GM21381 (cell line): ENCODE measurements at regions not wholly inside any gene's neighbourhood (a gene's known extent, or its start where the extent isn't known, plus 50 kb on each side); places are given as distances from the start of the nearest gene placed in this dataset.
"Not testable (repeated sequence)": the region's sequence is repeated elsewhere in the genome, so short reads cannot be mapped to it uniquely, and the experiment has no call there.

Source experiments
- ATAC-seq: cut with Tn5 transposase; IDR thresholded peaks from one replicate; pipeline ENCODE4 v1.9.1; 2021; ENCODE audit warnings: mild to moderate bottlenecking, moderate library complexity; ENCODE audit not compliant: unreplicated experiment

GRCh38 chr2:53498210-53498609 is 269.4 kb upstream of the CHAC2 start:
- no peak for ATAC-seq

GRCh38 chr2:53497020-53497419 is 270.6 kb upstream of the CHAC2 start:
- ATAC-seq = no peak

GRCh38 chr2:53493210-53493609 is 274.4 kb upstream of the CHAC2 start:
- no peak for ATAC-seq

- no peak for ATAC-seq
These were observed 276.9 kb upstream of the CHAC2 start for GRCh38 chr2:53490659-53491058.

DNA sequence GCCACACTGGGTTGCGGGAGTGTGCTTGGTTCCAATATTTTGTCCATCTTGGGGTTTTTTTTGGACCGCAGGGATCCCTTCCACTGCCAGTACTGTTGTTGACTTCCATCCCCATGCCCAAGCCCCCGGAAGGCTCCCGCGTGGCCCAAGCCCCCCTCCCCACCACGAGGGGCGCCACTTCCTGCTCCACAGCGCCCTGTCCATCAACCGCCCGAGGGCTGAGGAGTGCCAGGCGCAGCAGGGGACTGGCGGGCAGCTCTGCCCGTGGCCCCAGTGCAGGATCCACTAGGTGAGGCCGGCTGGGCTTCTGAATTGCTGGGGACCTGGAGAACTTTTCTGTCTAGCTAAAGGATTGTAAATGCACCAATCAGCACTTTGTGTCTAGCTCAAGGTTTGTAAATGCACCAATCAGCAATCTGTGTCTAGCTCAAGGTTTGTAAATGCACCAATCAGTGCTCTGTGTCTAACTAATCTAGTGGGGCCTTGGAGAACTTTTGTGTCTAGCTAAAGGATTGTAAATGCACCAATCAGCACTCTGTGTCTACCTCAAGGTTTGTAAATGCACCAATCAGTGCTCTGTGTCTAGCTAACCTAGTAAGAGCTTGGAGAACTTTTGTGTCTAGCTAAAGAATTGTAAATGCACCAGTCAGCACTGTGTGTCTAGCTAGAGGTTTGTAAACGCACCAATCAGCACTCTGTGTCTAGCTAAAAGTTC is 281.3 kb upstream of the CHAC2 start:
- ATAC-seq = not testable (repeated sequence)

DNA sequence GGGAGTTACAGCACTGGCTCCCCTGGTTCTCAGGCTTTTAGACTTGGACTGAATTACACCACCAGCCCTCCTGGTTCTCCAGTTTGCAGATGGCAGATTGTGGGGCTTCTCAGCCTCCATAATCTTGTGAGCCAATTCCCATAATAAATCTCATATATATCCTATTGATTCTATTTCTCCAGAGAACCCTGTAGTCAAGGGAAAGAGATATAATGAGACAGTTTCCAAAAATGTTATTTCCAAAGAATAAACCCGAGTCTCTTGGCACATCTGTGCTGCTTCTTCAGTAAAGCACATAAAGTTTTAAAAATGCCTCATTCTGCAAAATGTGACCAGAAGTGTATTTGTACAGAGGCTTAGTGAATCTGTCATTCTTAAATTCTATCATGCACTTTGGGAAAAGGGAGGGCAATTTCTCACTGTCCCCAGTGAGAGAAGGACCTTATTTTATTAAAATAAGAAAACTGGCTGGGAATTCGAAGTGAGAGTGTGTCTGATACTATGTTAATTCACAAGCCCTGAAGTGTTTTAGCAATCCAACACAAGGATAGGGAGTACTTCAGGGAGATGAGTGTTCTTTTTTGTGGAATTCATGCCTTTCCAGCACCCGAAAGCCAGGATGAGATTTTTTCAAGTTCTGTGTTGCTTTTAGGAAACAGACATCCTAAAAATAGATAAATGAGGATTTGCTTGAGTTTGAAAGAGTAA is 282.4 kb upstream of the CHAC2 start:
- no peak for ATAC-seq

DNA sequence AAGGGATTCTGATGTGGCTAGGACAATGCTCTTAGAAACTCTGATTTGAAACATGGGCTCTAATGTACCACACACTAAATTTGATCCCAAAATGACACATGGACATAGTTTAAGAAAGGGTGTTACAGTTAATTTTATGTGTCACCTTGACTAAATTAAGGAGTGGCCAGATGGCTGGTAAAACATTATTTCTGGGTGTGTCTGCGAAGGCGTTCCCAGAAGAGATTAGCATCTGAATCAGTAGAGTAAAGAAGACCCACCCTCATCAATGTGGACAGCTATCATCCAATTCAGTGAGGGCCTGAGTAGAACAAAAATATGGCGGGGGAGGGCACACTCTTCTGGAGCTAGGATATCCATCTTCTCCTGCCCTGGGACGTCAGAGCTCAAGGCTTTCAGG is 283.1 kb upstream of the CHAC2 start:
- ATAC-seq = no peak

- no peak for ATAC-seq
These were observed 290.1 kb upstream of the CHAC2 start for GRCh38 chr2:53477517-53477916.

DNA sequence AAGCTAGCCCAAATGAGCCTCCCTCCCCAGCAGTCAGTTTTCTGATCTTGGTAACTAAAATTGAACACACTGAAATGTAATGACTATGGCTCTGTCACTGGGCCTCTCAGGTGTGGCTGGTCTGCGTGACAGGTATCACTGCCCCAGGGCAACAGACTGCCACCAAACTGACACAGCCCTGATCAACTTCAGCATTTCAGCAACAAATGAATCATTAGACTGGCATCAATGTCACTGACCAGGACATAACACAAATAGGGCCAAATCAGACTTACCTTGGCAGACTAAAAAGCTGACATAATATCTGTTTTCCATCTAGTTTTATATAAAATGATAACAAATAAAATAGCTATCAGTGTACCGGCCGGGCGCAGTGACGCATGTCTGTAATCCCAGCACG is 290.8 kb upstream of the CHAC2 start:
- ATAC-seq = no peak

DNA sequence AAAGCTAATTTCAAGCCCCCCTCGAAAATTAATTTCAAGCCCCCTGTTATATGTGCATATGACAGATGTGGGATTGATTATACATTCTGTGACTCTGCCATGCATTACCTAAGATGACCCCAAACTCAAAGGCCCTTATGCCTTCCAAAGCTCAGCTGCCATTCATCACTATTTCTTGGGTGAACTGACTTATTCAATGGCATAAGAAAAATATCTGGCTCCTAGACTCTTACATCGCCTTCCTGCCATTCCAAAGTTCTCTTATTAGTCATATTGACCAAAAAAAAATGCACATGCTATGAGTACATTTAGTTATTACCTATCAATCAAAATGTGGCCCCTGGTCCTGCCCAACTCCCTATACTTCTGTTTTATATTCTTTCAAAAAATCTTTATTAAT is 291.8 kb upstream of the CHAC2 start:
- no peak for ATAC-seq

DNA sequence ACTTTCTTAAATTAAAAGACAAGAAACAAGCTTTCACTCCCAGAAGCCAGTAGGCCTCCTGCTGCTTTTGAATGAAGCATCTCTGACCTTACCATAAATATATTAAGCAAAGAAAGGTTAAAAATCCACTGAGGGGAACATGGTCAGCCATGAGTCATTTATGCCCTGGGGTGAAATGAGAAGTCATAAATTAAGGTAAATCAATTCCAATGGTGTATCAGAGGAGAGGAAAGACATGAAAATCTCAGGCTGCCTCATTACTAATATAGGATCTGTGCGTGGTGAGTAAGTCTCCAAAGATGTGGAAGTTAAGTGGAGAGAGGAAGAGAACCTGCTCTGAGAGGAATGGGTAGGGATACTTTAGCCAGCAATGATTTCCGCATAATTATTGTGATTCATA is 292.3 kb upstream of the CHAC2 start:
- no peak for ATAC-seq

DNA sequence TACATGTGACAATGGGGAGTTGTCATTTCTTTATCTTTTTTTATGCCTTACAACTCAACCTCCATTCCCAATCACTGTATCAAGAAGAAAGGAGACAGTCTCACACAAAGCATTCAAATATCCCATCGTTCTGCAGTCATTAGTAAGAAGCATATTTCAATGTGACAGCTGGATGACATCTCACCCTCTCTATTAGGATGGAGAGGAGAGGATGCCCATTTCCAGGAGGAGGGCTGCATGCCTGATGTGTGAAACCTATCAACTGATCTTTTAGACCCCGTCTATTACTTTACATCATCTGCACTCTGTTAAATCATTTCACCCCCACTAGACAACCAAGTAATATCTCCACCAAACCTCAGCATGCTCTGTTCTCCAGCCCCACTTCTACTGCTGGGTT is 292.7 kb upstream of the CHAC2 start:
- no peak for ATAC-seq

DNA sequence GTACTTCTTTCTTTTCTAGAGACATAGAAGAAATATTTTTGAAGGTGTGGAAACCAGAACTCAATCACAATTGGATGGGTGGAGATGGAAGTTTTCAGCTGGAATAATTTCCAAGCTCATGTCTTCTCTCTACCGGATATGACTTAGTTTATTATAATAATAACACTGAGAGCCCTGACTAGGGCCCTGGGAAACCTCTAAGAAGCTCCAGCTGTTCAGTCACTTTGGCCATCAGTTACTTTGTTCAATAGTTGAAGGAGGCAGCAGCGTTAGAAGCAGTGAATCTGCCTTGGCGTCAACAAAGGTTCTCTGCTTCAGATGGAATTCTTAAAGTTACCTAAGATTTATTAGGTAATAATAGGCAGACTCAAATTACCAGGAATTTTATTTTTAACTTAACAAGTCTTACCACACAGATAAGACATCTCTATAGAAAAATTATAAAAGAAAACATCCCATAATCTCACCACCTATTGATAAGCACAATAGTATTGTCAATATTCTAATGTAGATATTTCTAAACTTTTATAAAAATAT is 293.8 kb upstream of the CHAC2 start:
- no peak for ATAC-seq

- ATAC-seq = no peak
These were observed 294.4 kb upstream of the CHAC2 start for GRCh38 chr2:53473236-53473635.

GRCh38 chr2:53467467-53468180 is 300.0 kb upstream of the CHAC2 start:
- ATAC-seq = no peak

GRCh38 chr2:53463806-53464726 is 303.5 kb upstream of the CHAC2 start:
- ATAC-seq = no peak

- ATAC-seq = no peak
These were observed 306.7 kb upstream of the CHAC2 start for GRCh38 chr2:53460937-53461336.

- no peak for ATAC-seq
These were observed 307.3 kb upstream of the CHAC2 start for GRCh38 chr2:53460347-53460746.

DNA sequence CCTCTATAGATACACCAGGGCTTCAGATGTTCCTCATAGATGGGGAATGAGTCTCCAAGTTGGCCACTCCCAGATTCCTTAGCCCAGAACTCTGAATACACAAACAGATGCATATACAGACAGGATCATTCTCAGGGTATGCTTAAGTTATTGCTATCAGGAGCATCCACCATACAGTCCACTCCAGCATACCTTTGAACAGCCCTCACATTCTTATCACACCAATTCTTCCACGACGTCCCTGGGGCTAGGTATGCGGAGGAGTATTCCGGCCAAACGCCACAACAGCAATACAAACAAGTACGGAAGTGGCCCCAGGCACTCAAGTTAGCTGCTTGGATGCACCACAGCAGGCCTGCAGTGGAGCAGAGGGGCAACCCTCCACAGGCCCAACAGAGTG is 312.5 kb upstream of the CHAC2 start:
- ATAC-seq = no peak

GRCh38 chr2:53452957-53453748 is 314.5 kb upstream of the CHAC2 start:
- no peak for ATAC-seq
